ENCODE measurements at regions not wholly inside any gene's neighbourhood (a gene's known extent, or its start where the extent isn't known, plus 50 kb on each side); places are given as distances from the start of the nearest gene placed in this dataset.

GRCh38 chr17:73983621-73984400 lies 219.7 kb upstream of the RPL38 start:
- no peak for DNase-seq (ENCODE audit: low read depth)

- DNase-seq (ENCODE audit: low read depth), result peak; percentile 29
Observed at GRCh38 chr17:73984941-73985340, 218.5 kb upstream of the RPL38 start.

- no peak for DNase-seq (ENCODE audit: low read depth)
Observed at GRCh38 chr17:73985466-73986015, 217.9 kb upstream of the RPL38 start.

GRCh38 chr17:73986641-73987177 lies 216.8 kb upstream of the RPL38 start:
- no peak for DNase-seq (ENCODE audit: low read depth)

DNA sequence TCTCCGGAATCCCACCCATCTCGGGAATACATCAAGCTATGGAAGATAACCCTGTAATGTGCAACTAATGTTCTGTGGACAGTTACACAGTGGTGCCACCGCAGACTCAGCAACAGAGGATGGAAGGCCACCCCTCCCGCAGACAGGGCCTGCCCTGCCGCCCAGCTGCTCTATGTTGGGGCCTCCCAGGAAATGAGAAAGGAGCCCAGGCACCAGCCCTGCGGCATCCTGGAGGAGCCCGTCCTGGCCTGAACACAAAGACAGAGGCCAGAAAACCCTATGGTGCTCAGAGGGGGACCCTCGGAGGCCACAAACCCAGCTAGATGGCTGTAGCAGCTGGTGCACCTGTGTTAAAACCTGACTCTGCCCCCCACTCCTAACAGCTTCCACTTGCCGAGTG lies 216.1 kb upstream of the RPL38 start:
- no peak for DNase-seq (ENCODE audit: low read depth)

DNA sequence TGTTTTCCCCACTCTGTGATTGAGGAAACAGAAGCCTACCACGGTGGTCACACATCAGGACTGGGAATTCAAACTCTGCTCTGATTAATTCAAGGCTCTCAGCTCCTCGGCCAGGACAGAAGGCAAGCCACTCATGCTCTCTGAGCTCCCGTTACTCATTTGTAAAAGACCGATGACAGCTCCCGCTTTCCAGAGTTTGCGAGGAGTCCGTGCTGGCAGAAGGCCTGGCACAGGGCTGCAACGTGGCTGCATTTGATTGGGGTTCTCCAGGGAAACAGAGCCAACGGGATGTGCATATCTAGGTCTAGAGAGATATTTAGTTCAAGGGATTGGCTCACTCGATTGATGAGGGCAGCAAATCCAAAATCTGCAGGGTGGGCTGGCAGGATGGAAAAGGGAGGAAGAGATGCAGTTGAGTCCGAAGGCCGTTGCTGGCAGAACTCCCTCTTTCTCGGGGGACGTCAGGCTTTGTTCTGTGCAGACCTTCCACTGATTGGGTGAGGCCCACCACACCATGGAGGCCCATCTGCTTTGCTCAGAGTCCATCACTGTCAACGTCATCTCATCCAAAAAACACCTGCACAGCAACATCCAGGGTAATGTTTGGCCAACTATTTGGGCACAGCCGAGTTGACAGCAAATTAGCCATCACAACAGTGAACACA lies 215.5 kb upstream of the RPL38 start:
- no peak for DNase-seq (ENCODE audit: low read depth)

DNA sequence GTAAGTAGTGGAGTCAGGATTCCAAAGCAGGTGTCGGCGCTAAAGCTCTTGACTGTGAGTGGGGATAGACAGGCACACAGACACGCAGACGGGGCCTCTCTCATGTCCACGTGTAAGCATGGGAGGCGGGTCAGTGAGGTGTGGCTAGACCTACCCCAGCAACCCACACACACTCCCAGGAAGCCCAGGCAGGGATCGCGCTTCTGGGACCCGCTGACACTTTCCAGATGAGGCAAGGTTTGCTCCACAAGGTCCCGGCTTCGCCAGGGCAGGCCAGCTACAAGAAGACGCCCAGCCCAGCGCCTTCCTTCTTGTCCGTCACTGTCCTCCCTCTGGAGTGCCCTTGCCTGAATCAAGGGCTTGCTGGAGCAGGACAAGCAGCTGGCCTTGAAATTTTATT lies 213.8 kb upstream of the RPL38 start:
- DNase-seq (ENCODE audit: low read depth), result no peak

GRCh38 chr17:73990290-73990689 lies 213.2 kb upstream of the RPL38 start:
- no peak for DNase-seq (ENCODE audit: low read depth)

- no peak for DNase-seq (ENCODE audit: low read depth)
Observed at GRCh38 chr17:73991260-73991659, 212.2 kb upstream of the RPL38 start.

DNA sequence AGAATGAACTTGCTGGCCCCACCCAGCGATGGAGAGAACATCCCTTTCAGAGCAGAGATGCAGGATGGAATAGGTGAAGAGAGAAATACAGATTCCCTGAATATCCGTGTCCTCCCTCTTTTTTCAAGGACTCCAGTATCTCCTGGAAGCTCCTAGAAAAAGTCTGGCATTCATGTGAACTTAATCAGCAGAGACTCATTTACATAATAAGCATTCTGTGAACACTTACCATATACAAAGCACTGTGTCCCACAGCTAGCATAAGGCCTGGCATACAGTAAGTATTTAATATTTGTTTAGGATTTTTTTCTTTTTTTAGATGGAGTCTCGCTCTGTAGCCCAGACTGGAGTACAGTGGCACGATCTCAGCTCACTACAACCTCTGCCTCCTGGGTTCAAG lies 208.5 kb upstream of the RPL38 start:
- no peak for DNase-seq (ENCODE audit: low read depth)

DNA sequence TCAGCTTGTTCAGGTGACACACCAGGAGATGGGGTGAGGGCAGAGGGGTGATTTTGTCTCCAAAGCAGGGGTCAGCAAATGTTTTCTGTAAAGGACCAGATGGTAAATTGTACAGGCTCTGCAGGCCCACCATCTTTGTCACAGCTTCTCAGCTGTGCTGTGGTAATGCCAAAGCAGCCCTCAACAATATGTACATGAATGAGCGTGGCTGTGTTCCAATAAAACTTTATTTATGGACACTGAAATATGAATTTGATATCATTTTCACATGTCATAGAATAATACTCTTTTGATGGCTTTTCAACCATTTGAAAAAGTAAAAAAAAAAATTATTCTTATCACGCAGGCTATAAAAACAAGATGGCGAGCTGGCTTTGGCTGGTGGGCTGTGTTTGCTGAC lies 206.4 kb upstream of the RPL38 start:
- DNase-seq (ENCODE audit: low read depth), result no peak

GRCh38 chr17:73998249-73998648 lies 205.2 kb upstream of the RPL38 start:
- no peak for DNase-seq (ENCODE audit: low read depth)

DNA sequence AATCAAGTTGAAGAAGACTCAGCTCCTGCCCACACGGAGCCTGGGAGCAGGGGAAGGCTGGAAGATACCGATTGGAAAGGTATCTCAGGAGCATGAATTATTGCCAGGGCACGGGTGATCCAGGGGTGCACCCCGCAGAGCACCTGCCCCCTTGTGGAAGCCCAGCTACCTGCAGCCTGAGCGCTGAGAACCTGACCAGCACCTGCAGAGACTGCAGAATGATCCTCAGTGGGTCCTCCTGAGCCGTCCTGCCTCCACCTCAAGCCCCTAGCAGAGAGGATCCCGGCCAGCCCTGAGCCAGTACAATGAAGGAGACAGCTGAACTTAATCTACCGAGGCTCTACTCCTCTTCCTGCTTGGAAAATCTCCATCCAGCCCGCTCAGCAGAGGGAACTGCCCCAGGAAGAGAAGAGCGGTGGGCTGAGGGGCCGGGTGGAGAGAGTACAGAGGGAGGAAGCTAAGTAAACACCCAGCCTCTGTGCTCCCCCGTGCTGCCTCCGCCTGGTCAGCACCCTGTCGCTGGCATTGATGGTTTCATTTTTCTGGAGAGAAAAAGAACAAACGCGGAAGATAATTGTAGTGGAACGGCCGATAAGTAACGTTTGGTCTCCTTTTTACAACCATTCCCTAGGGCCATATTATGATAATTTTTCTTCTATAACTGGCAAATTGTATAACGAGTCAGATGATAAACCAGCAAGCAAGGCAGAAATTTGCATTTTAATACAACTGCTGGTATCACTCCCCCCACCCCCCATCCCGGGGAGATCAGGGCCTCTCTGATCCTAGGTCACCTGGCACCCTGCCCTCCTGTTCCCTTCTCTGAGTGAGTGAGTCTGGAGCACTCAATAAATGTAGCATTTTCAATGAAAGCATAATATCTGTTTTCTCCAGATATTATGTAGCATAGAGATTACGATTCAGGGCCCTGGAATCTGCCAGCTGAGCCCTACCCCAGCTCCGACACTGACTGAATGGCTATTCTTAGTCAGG lies 204.5 kb upstream of the RPL38 start:
- peak; percentile 66 for DNase-seq (ENCODE audit: low read depth)

DNA sequence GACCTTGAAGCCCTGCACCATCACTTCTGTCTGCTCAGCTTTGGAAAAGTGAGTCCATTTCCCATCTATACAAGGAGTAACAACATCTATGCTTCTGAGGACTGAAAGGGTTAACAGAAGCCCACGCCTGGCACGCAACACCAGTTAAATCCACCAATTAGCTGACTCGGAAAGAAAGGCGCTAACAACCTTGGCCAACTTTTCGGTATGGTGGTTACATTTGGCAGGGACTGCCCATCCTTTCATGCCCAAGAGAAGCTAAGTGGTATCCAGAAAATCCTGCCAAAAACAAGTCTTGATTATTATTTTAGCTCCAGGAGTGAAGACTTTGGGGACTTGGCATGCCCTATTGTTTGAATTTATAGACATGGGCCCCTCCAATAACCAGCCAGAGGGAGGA lies 202.3 kb upstream of the RPL38 start:
- DNase-seq (ENCODE audit: low read depth), result no peak

- DNase-seq (ENCODE audit: low read depth), result no peak
Observed at GRCh38 chr17:74002241-74002640, 201.2 kb upstream of the RPL38 start.

- no peak for DNase-seq (ENCODE audit: low read depth)
Observed at GRCh38 chr17:74004056-74004455, 199.4 kb upstream of the RPL38 start.

GRCh38 chr17:74005790-74006189 lies 197.7 kb upstream of the RPL38 start:
- no peak for DNase-seq (ENCODE audit: low read depth)

DNA sequence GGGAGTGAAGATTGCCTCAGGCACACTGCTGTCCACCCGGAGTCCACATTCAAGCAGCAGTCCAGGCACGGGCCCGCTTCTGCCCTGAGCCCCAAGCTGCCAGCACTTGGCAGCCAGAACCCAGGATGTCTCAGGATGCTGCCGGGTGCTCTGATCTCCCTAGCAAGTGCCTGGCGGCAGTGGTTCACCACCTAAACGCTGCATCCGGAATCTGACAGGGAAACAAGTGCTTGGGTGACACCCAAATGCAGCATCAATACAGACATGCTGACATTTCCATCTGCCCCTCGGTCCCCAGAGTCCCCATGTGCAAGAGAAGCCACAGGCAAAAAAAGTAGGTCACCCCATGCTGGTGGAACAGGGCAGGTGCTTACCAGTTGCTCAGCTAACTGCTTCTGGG lies 197.1 kb upstream of the RPL38 start:
- DNase-seq (ENCODE audit: low read depth), result no peak

GRCh38 chr17:74008196-74008595 lies 195.3 kb upstream of the RPL38 start:
- peak; percentile 30 for DNase-seq (ENCODE audit: low read depth)

DNA sequence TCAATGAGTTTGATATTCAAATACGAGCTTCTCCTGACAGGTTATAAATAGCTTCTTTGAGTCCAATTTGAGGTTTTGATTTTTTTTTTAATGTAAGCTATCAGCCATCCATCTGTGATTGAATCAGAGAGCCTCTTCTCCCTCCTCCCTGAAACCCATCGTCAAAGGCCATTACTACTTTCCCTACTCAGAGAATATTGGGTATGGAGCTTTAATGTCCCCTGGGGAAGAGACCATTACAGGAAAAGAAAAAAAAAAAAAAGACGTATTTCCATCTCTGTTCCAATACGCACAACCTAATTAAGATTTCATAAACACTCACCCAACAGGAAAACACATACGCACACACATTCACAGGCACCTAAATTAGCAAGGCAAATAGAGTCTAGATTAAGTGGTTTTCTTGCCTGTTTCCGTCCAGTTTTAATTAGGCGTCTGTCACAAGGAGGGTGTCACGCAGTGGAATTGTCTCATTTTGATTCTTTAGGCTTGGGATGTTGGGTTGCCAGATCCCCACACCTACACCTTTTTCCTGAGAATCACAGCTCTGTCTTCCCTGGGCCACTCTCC lies 194.3 kb upstream of the RPL38 start:
- DNase-seq (ENCODE audit: low read depth), result no peak

GRCh38 chr17:74010903-74011302 lies 192.6 kb upstream of the RPL38 start:
- DNase-seq (ENCODE audit: low read depth), result no peak
